ENCODE measurements at regions not wholly inside any gene's neighbourhood (a gene's known extent, or its start where the extent isn't known, plus 50 kb on each side); places are given as distances from the start of the nearest gene placed in this dataset.

GRCh38 chr2:14137643-14138042, 494.9 kb upstream of the LRATD1 start:
- Histone ChIP-seq H3K9ac (ENCODE audit: insufficient read depth in 1 of 2, low read depth in 2 of 2, low read length in 2 of 2) (no peak overlapping the region), H3K4me3 (no peak overlapping the region), H3K27me3 (ENCODE audit: control insufficient read depth in 2 of 2, insufficient read depth in 2 of 2, low read length in 2 of 2) (no peaks in the 10 kb centered on the region), H3K27ac (ENCODE audit: extremely low read depth, low read depth, low read length) (no peak overlapping the region), H2AFZ (ENCODE audit: low read depth, low read length) (no peak overlapping the region), H3K79me2 (ENCODE audit: control insufficient read depth, insufficient read depth, low read length) (no peaks in the 10 kb centered on the region), H4K20me1 (replicated peaks; ENCODE audit: control insufficient read depth, insufficient read depth, low read length) (no peaks in the 10 kb centered on the region), H3K9me3 (replicated peaks; ENCODE audit: control insufficient read depth, insufficient read depth, low read depth, low read length) (no peaks in the 10 kb centered on the region), H3K9me1 (ENCODE audit: control insufficient read depth, insufficient read depth, low read length) (no peaks in the 10 kb centered on the region), H3K4me2 (ENCODE audit: insufficient read depth, low read length) (no peak overlapping the region), H3K4me1 (replicated peaks in 1 of 2; ENCODE audit: control insufficient read depth in 2 of 2, insufficient read depth in 2 of 2, low read length in 2 of 2) (no peaks in the 10 kb centered on the region), H3K36me3 (ENCODE audit: control insufficient read depth, insufficient read depth, low read length) (no peaks in the 10 kb centered on the region)
- no peak for TF ChIP-seq BMI1 (IDR thresholded peaks at IDR 0.05; ENCODE audit: low read length)
- no peak for TF ChIP-seq EP400 (IDR thresholded peaks at IDR 0.05)
- no peak for TF ChIP-seq CREB5 (CRISPR knock-in tag; IDR thresholded peaks at IDR 0.05)
- no peak for TF ChIP-seq ZBTB12 (CRISPR knock-in tag; IDR thresholded peaks at IDR 0.05)
- TF ChIP-seq CREB1 (IDR thresholded peaks at IDR 0.05) = no peak
- TF ChIP-seq CREB1 (CRISPR knock-in tag; IDR thresholded peaks at IDR 0.05) = no peak
- TF ChIP-seq YY1 (IDR thresholded peaks at IDR 0.05; ENCODE audit: borderline replicate concordance in 1 of 3, control insufficient read depth in 1 of 3, extremely low read depth in 1 of 3, insufficient read depth in 3 of 3, insufficient read length in 1 of 3, insufficient replicate concordance in 2 of 3, low read depth in 1 of 3, low read length in 2 of 3) = no peak
- TF ChIP-seq ZNF449 (CRISPR knock-in tag; IDR thresholded peaks at IDR 0.05) = no peak
- no peak for FAIRE-seq
- in situ Hi-C loops (cut with MboI) = no loop called here
- no peak for ATAC-seq
- no TSS peak for BruUV-seq (replicated peaks)
- no peak for DNase-seq (ENCODE audit: extremely low read depth in 1 of 4, low spot score in 3 of 4)
- 3% methylated on average over 2 of the region's 2 CpGs for WGBS (ENCODE audit: insufficient coverage, low coverage, missing lambda C conversion rate)
- intact Hi-C loops (cut with micrococcal nuclease) = no loop called here
- POLR2A ChIA-PET = interaction anchor here (0.6 kb wide), 1 partner anchor 1115 kb away, joined by 3 read pairs; no protein-coding TSS in a partner anchor
- CTCF ChIA-PET (ENCODE audit: low intra/inter-chr PET ratio) = no interaction called here
